ENCODE measurements at regions not wholly inside any gene's neighbourhood (a gene's known extent, or its start where the extent isn't known, plus 50 kb on each side); places are given as distances from the start of the nearest gene placed in this dataset.

- 53 to 82% methylated on average over 2 to 5 of the region's 5 CpGs for WGBS, 2 donors (ENCODE audit: low coverage in 1 of 2)
- no peak for TF ChIP-seq POLR2A (IDR thresholded peaks at IDR 0.05)
- no peak for TF ChIP-seq POLR2AphosphoS5 (IDR thresholded peaks at IDR 0.05)
- TF ChIP-seq CTCF (IDR thresholded peaks at IDR 0.05), result no peak
- TF ChIP-seq EP300 (IDR thresholded peaks at IDR 0.05), result no peak
- H3K36me3 ChIP-seq, result no peaks in the 10 kb centered on the region
Measured at GRCh38 chr15:53400986-53401385, 358.5 kb downstream of the WDR72 start.

GRCh38 chr15:53397041-53397616 lies 362.3 kb downstream of the WDR72 start:
- no peaks in the 10 kb centered on the region for H3K4me1 ChIP-seq
- H3K9me3 ChIP-seq, result no peaks in the 10 kb centered on the region
- no peak overlapping the region for H3K27ac ChIP-seq
- no peak overlapping the region for H3K4me3 ChIP-seq
- no peaks in the 10 kb centered on the region for H3K27me3 ChIP-seq
- ATAC-seq, result no peak
- TF ChIP-seq POLR2AphosphoS5 (IDR thresholded peaks at IDR 0.05) (no peak), POLR2A (IDR thresholded peaks at IDR 0.05) (no peak), EP300 (IDR thresholded peaks at IDR 0.05) (no peak), CTCF (IDR thresholded peaks at IDR 0.05) (no peak)
- H3K36me3 ChIP-seq, result no peaks in the 10 kb centered on the region
- 65 to 77% methylated on average over 3 of the region's 3 CpGs for WGBS, 2 donors (ENCODE audit: low coverage in 1 of 2)

More at GRCh38 chr15:53400986-53401385, 358.5 kb downstream of the WDR72 start:
- Histone ChIP-seq H3K9me3 (no peaks in the 10 kb centered on the region), H3K4me1 (no peaks in the 10 kb centered on the region), H3K4me3 (no peak overlapping the region), H3K27me3 (no peaks in the 10 kb centered on the region), H3K27ac (no peak overlapping the region)
- no peak for ATAC-seq

GRCh38 chr15:53395871-53396270 lies 363.6 kb downstream of the WDR72 start:
- H3K27me3 ChIP-seq, result no peaks in the 10 kb centered on the region
- H3K4me3 ChIP-seq, result no peak overlapping the region
- H3K36me3 ChIP-seq, result no peaks in the 10 kb centered on the region
- no peak for ATAC-seq
- 40% methylated on average over 1 of the region's 2 CpGs; no CpG with 5 or more reads in 1 of the 2 donors for WGBS, 2 donors (ENCODE audit: low coverage in 1 of 2)
- H3K27ac ChIP-seq, result no peak overlapping the region
- H3K9me3 ChIP-seq, result no peaks in the 10 kb centered on the region
- no peaks in the 10 kb centered on the region for H3K4me1 ChIP-seq
- TF ChIP-seq POLR2A (IDR thresholded peaks at IDR 0.05) (no peak), EP300 (IDR thresholded peaks at IDR 0.05) (no peak), POLR2AphosphoS5 (IDR thresholded peaks at IDR 0.05) (no peak), CTCF (IDR thresholded peaks at IDR 0.05) (no peak)

GRCh38 chr15:53390549-53390948 lies 368.9 kb downstream of the WDR72 start:
- ATAC-seq, result no peak
- H3K27ac ChIP-seq, result no peak overlapping the region
- TF ChIP-seq CTCF (IDR thresholded peaks at IDR 0.05), result no peak
- TF ChIP-seq POLR2A (IDR thresholded peaks at IDR 0.05), result no peak
- TF ChIP-seq POLR2AphosphoS5 (IDR thresholded peaks at IDR 0.05), result no peak
- TF ChIP-seq EP300 (IDR thresholded peaks at IDR 0.05), result no peak
- H3K36me3 ChIP-seq, result no peaks in the 10 kb centered on the region
- 89 to 94% methylated on average over 1 of the region's 1 CpG for WGBS, 2 donors (ENCODE audit: low coverage in 1 of 2)
- no peaks in the 10 kb centered on the region for H3K4me1 ChIP-seq
- H3K27me3 ChIP-seq, result no peaks in the 10 kb centered on the region
- H3K4me3 ChIP-seq, result no peak overlapping the region
- no peaks in the 10 kb centered on the region for H3K9me3 ChIP-seq

GRCh38 chr15:53389271-53390037 lies 370.0 kb downstream of the WDR72 start:
- Histone ChIP-seq H3K27ac (no peak overlapping the region), H3K36me3 (no peaks in the 10 kb centered on the region), H3K27me3 (no peaks in the 10 kb centered on the region), H3K4me1 (no peaks in the 10 kb centered on the region), H3K9me3 (no peaks in the 10 kb centered on the region), H3K4me3 (no peak overlapping the region)
- TF ChIP-seq CTCF (IDR thresholded peaks at IDR 0.05) (no peak), POLR2A (IDR thresholded peaks at IDR 0.05) (no peak), EP300 (IDR thresholded peaks at IDR 0.05) (no peak), POLR2AphosphoS5 (IDR thresholded peaks at IDR 0.05) (no peak)
- 56 to 73% methylated on average over 7 to 9 of the region's 15 CpGs for WGBS, 2 donors (ENCODE audit: low coverage in 1 of 2)
- ATAC-seq, result no peak

Measured in gastroesophageal sphincter (tissue), 4 donors.